ENCODE measurements at regions not wholly inside any gene's neighbourhood (a gene's known extent, or its start where the extent isn't known, plus 50 kb on each side); places are given as distances from the start of the nearest gene placed in this dataset.
A peak's percentile ranks its signal among the peaks of the same experiment; 100 is the strongest.
"Not testable (repeated sequence)": the region's sequence is repeated elsewhere in the genome, so short reads cannot be mapped to it uniquely, and the experiment has no call there.

DNA sequence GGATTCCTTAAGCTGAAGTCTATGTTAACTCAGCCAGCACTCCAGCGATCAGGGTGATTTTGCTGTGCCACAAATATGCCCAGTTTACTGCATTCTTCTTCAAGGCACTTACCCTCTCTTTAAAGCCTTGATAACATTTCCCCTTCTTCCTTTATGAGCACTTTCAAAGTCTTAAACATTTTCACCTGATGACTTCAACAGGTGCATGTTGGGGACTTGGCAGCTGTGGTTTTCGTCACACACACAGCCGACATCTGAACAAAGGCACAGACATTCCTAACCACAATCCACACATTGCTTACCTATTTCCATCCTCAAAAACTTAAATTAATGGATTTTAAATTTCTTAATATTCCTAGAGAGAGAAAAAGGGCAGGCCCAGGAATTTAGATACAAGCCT lies 331.5 kb downstream of the CRPPA start:
- no peak for DNase-seq (ENCODE audit: low spot score)

DNA sequence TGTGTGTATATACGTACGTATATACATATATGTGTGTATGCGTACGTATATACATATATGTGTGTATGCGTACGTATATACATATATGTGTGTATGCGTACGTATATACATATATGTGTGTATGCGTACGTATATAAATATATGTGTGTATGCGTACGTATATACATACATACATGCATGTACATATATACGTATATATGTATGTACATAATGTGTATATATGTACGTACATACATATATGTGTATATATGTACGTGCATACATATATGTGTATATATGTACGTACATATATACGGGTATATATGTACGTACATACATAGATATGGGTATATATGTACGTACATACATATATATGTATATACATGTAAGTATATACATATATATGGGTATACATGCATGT lies 332.1 kb downstream of the CRPPA start:
- no peak for DNase-seq (ENCODE audit: low spot score)

GRCh38 chr7:16086743-16087142 lies 334.6 kb downstream of the CRPPA start:
- DNase-seq (ENCODE audit: low spot score): no peak

DNA sequence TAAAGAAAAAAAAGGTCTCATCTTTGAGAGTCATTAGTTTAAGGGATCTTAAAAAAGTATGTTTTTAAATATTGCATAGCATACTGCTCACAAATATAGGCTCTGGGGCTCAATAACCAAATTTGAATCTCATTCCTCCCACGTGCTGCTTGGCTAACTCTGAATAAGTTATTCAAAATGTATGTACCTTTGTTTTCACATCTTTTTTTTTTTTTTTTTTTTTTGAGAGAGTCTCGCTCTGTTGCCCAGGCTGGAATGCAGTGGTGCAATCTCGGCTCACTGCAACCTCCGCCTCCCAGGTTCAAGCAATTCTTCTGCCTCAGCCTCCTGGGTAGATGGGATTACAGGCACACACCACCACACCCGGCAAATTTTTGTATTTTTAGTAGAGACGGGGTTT lies 335.6 kb downstream of the CRPPA start:
- DNase-seq (ENCODE audit: low spot score): not testable (repeated sequence)

- DNase-seq (ENCODE audit: low spot score): no peak
These were observed 336.5 kb downstream of the CRPPA start for GRCh38 chr7:16084875-16085274.

DNA sequence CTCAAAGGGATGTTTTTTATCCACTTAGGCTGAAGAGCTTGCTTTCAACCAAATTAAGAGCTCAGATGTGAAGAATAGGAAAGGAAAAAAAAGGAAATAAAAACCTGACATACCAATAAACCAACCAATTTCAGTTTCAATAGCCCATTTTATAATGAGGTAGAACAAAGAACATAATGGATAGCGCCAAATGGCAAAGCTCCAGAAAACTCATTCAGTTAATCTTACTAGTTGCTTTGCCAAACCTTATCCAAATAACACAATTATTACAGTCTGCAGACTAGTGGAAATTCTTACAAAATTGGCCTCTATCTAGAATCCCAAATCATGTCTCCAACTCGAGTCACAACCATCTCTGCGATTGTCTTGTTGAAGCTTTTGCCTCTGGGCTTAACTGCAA lies 337.0 kb downstream of the CRPPA start:
- DNase-seq (ENCODE audit: low spot score): no peak

GRCh38 chr7:16083931-16084330 lies 337.4 kb downstream of the CRPPA start:
- DNase-seq (ENCODE audit: low spot score): no peak

GRCh38 chr7:16080131-16080530 lies 341.2 kb downstream of the CRPPA start:
- no peak for DNase-seq (ENCODE audit: low spot score)

- no peak for DNase-seq (ENCODE audit: low spot score)
These were observed 341.6 kb downstream of the CRPPA start for GRCh38 chr7:16079723-16080122.

DNA sequence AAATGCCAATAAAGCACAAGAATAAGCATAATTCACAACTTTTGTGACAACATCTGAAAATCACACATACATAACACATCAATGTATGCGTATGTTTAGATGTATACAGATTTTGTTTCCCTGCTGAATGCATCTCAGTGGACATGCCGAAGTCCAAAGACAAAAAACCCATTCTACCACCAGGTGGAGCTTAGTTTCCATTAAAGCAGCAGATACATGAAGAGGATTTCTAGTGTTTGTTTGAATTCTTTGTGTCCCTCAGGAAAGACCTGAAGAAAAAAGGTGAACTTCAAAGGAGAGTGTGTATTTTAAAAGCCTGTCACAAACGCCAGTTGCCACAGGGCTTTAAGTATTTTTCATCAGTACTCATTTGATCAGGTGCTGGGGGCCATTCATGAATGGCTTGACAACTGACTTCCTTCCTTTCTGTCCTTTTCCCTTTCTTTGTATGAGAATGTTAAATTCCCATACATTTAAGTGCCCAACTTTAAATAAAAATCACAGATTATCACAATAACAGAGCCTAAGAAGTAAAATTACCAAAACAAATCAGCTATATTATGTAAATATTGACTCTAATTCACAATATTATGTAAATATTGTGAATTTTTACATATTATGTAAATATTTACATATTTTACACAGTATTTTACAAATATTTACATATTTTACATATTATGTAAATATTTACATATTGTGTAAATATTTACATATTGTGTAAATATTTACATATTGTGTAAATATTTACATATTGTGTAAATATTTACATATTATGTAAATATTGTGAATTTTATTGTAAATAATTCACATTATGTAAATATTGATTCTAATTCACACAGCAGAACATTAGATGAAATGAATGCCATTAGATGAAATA lies 343.0 kb downstream of the CRPPA start:
- peak; percentile 79 for DNase-seq (ENCODE audit: low spot score)

- DNase-seq (ENCODE audit: low spot score): peak; percentile 62
These were observed 350.0 kb downstream of the CRPPA start for GRCh38 chr7:16071246-16071857.

- DNase-seq (ENCODE audit: low spot score): no peak
These were observed 350.5 kb downstream of the CRPPA start for GRCh38 chr7:16070806-16071205.

- DNase-seq (ENCODE audit: low spot score): no peak
These were observed 351.3 kb downstream of the CRPPA start for GRCh38 chr7:16069998-16070397.

DNA sequence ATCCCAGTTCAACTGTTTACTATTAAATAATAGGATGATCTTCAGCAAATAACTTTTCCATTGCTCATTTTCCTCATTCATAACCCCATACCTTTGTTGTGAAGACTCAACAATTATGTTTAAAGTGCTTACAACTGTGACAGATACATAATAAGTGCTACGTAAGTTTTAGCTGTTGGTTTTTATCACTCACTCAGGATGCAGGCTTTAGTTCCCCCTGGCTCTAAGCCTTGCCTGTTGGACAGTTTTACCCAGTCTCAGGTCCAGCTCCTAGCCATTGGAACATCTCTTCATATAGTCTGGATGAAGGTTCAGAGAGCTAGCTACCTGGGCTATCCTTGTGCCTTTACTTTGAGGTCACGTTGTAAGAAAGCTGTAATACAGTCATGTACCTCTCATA lies 353.2 kb downstream of the CRPPA start:
- DNase-seq (ENCODE audit: low spot score): no peak

DNA sequence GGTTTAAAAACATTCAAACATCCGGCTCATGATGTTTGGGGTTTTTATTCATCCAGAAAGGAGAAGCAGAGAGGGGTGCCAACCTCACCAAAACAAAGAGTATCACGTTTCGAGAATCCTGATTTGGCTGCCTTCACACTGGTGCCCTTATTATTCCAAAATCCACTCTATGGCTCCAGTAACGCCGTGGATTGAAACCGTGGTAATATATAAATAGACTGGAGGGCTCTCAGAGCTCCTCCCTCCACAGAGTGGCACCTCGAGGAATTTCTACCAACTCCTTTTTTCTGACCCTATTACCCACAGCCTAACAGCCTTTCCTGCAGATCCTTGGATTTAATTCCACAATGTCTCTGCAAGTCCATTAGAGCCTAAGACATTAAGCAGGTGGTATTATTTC lies 353.6 kb downstream of the CRPPA start:
- no peak for DNase-seq (ENCODE audit: low spot score)

DNA sequence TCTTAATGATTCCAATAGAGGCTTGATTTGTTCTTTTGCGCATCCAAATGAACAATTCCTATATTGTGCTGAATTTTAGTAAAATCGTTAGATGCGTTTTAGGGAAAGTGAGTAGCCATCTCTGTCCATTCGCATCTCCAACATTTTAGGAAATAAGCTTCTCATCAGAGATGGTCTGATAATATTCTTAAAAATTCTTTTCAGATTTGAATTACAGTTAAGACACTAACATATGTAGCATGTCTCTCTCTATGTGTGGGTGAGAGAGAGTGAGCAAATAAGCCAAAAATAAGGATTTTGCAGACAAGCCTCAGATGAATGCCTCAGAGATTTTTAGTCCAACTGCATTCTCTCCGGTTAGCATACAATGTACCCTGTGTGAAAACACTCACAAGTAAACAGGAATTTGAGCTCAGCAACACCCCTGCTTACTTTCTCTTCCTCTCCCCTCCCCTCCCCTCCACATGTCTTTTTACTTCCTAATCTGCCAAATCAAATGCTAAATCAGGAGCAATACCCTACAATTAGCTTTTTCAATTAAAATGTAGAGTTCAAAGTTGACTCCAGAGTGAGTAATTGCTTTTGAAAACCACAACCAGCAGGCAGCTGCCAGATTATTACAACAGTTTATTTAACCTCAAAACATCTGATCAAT lies 354.4 kb downstream of the CRPPA start:
- no peak for DNase-seq (ENCODE audit: low spot score)

- DNase-seq (ENCODE audit: low spot score): no peak
These were observed 355.4 kb downstream of the CRPPA start for GRCh38 chr7:16065939-16066338.

DNA sequence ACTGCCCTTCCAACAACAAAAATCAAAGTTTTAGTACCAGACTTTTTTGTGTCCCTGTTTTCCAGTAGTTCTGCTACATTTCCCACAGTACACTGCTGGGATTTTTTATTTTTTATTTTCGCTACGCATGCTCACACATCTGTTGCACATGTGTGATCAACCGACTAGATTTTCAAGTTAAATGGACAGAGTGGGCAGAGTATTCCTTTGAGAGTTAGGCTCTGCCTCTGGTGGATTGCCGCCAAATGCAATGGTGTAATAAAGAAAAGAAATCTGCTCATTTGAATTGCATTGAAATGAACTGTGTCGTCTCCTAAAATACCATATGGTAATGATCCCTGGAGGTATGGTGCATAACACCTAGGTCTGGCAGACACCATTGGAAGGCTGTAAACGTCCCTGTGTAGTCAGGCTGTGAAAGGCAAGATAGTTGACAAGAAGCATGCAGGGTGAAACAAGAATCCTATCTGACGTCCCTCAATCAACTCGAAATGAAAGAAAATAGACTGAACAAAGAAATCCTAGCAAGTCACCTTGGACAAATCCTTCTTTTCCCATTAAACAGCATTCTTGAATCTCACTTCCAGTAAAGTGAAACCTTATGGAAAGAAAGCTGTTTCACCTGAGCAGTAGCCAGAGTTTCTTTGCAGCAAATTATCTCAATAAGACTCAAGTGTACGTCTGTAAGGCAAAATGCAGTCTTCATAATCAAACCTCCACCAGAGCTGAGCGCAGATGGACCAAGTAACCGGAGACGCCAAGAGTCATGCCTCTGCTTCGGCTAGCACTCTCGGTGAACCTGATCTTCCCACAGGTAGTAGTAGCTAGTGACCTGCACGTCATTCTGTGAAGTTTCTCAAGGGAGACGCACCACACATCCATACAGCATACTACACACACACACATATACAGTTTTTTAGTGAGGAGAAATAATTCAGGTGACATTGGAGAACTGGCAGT lies 357.3 kb downstream of the CRPPA start:
- DNase-seq (ENCODE audit: low spot score): no peak

DNA sequence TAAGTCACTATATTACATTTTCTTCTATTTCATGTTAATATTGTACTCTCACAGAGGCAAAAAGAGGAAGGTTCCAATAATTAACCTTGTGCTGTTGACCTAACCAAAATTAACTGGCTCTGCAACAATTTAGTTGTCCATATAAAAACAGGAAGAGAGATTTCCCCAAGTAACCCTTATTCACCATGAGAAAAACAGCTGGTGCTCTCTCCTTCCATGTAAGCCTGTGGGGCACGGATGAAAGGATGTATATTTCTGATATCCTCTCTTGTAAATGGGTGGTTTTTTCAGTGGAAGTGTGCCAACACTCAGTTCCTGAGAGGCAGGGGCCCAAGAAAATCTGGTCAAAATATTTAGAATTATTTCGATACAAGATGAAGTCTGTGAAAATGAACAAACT lies 358.1 kb downstream of the CRPPA start:
- no peak for DNase-seq (ENCODE audit: low spot score)

- DNase-seq (ENCODE audit: low spot score): no peak
These were observed 359.1 kb downstream of the CRPPA start for GRCh38 chr7:16062269-16062668.

DNA sequence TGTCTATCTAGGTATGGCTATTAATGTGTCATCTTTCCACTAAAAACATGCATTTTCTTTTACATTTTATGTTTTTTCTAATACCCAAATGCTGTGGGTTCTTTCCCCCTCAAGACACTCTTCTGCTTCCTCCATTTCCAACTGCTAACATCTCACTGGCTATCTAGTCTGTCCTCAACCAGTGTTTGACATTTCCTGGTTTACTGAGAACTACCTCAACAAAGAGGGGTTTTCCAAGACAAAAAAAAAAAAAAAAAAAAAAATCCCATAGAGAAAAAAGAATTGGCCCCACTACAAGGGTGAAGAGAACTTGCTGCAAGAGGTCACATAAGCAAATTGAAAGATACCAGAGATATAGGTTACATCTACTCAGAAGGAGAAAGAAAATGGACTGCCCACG lies 359.7 kb downstream of the CRPPA start:
- DNase-seq (ENCODE audit: low spot score): no peak

- DNase-seq (ENCODE audit: low spot score): no peak
These were observed 360.3 kb downstream of the CRPPA start for GRCh38 chr7:16061011-16061410.

Measured in cerebellar cortex (tissue), 1 donor.